Ovary (tissue), 3 donors: ENCODE measurements at regions not wholly inside any gene's neighbourhood (a gene's known extent, or its start where the extent isn't known, plus 50 kb on each side); places are given as distances from the start of the nearest gene placed in this dataset.
"Not testable (repeated sequence)": the region's sequence is repeated elsewhere in the genome, so short reads cannot be mapped to it uniquely, and the experiment has no call there.

Source experiments
- EP300 ChIP-seq: sonication (generic); formaldehyde crosslinking; IDR thresholded peaks from one replicate; pipeline ENCODE4 v1.6.1; 2017; ENCODE audit warnings: antibody characterized with exemption
- POLR2A ChIP-seq: fragments of 450-650 bp; IDR thresholded peaks from one replicate; pipeline ENCODE4 v1.6.1; 2017; ENCODE audit warnings: antibody characterized with exemption, mild to moderate bottlenecking, moderate library complexity
- TF ChIP-seq, protein P1 (sequence below), 3 donors: fragments of 450-650 bp in 2 of 3; fragments of 200-600 bp in 1 of 3; IDR thresholded peaks; one replicate each; pipeline versions ENCODE4 v1.5.1 to v1.8.0; 2016 to 2022; ENCODE audit warnings: antibody characterized with exemption in 3 of 3, mild to moderate bottlenecking in 1 of 3
- donor health status: DM: no; HTN: no; CAD: no.

DNA sequence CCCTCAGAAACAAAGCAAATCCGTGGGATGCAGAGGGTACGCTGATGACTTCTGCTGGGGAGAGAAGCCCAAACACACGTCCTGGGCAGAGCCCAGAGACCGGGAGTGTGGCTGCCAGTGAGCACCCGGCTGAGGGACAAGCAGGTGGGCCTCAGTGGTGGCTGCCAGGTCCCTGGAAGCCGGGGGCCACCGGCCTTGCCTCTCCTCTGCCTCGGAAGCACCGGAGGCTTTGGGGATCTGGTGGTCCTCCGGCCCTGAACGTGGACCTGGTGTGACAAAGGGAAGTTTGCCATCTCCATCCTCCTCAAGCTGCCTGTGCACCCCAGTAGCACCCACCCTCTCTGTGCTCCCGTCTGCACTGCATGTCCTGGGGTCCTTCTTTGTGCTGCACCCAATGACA, 94.3 kb downstream of the POTEC start:
- TF ChIP-seq, protein P1, sequence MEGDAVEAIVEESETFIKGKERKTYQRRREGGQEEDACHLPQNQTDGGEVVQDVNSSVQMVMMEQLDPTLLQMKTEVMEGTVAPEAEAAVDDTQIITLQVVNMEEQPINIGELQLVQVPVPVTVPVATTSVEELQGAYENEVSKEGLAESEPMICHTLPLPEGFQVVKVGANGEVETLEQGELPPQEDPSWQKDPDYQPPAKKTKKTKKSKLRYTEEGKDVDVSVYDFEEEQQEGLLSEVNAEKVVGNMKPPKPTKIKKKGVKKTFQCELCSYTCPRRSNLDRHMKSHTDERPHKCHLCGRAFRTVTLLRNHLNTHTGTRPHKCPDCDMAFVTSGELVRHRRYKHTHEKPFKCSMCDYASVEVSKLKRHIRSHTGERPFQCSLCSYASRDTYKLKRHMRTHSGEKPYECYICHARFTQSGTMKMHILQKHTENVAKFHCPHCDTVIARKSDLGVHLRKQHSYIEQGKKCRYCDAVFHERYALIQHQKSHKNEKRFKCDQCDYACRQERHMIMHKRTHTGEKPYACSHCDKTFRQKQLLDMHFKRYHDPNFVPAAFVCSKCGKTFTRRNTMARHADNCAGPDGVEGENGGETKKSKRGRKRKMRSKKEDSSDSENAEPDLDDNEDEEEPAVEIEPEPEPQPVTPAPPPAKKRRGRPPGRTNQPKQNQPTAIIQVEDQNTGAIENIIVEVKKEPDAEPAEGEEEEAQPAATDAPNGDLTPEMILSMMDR (IDR thresholded peaks at IDR 0.05), result not testable (repeated sequence)
- TF ChIP-seq POLR2A, EP300: not testable (repeated sequence)
